Fibroblast of lung (primary cell): ENCODE measurements at regions not wholly inside any gene's neighbourhood (a gene's known extent, or its start where the extent isn't known, plus 50 kb on each side); places are given as distances from the start of the nearest gene placed in this dataset.

Experiments used
- DNase-seq, 2 donors: peaks; one replicate each; pipeline versions ENCODE4 v3.0.0 to v3.0.0-alpha.2; 2010; ENCODE audit warnings: low read depth in 2 of 2
- H2AFZ ChIP-seq: 2 replicates; pipeline ENCODE4 v1.5.1; 2012; ENCODE audit warnings: low read length, control low read depth, inconsistent platforms
- H3K27ac ChIP-seq: 2 replicates; pipeline ENCODE4 v1.5.1; 2011; ENCODE audit warnings: low read length, control low read depth; ENCODE audit not compliant: insufficient read depth
- H3K27me3 ChIP-seq: 2 replicates; pipeline ENCODE4 v1.5.1; 2011; ENCODE audit warnings: mild to moderate bottlenecking, low read length; ENCODE audit not compliant: control insufficient read depth, insufficient read depth
- H3K36me3 ChIP-seq: 2 replicates; pipeline ENCODE4 v1.5.1; 2011; ENCODE audit warnings: low read length; ENCODE audit not compliant: control insufficient read depth, insufficient read depth
- H3K4me1 ChIP-seq: 2 replicates; pipeline ENCODE4 v1.5.1; 2011; ENCODE audit warnings: low read length; ENCODE audit not compliant: control insufficient read depth, insufficient read depth; ENCODE audit errors: extremely low read depth
- H3K4me2 ChIP-seq: 2 replicates; pipeline ENCODE4 v1.5.1; 2011; ENCODE audit warnings: low read length, control low read depth; ENCODE audit not compliant: insufficient read depth; ENCODE audit errors: extremely low read depth
- H3K4me3 ChIP-seq, 4 experiments: fragments of 200-600 bp in 1 of 4; sonication (generic) in 1 of 4; replicated peaks in 1 of 4; 2 replicates each; pipeline ENCODE4 v1.5.1; 2011 to 2016; ENCODE audit warnings: low read length in 4 of 4, low read depth in 3 of 4, mild to moderate bottlenecking in 3 of 4, control low read depth in 2 of 4, inconsistent platforms in 1 of 4, mixed read lengths in 1 of 4; ENCODE audit not compliant: insufficient read depth in 1 of 4; ENCODE audit errors: control extremely low read depth in 1 of 4
- H3K79me2 ChIP-seq: 2 replicates; pipeline ENCODE4 v1.5.1; 2012; ENCODE audit warnings: mild to moderate bottlenecking, low read length, inconsistent platforms; ENCODE audit not compliant: control insufficient read depth, insufficient read depth
- H3K9ac ChIP-seq: 2 replicates; pipeline ENCODE4 v1.5.1; 2011; ENCODE audit warnings: mild to moderate bottlenecking, low read length, control low read depth; ENCODE audit not compliant: insufficient read depth
- H3K9me3 ChIP-seq: 2 replicates; pipeline ENCODE4 v1.5.1; 2012; ENCODE audit warnings: low read depth, low read length; ENCODE audit not compliant: control insufficient read depth, insufficient read depth
- H4K20me1 ChIP-seq: 2 replicates; pipeline ENCODE4 v1.5.1; 2011; ENCODE audit warnings: low read length; ENCODE audit not compliant: control insufficient read depth, insufficient read depth; ENCODE audit errors: extremely low read depth
- CTCF ChIP-seq, 2 donors: IDR thresholded peaks in 1 of 2; conservative IDR thresholded peaks in 1 of 2; 1 replicate in 1 of 2; 2 replicates in 1 of 2; pipeline ENCODE4 v1.5.1; 2011 to 2012; ENCODE audit warnings: low read length in 2 of 2, control low read depth in 1 of 2, inconsistent platforms in 1 of 2, low read depth in 1 of 2, mild to moderate bottlenecking in 1 of 2
- EZH2 ChIP-seq: IDR thresholded peaks from 2 replicates; pipeline ENCODE4 v1.5.1; 2012; ENCODE audit warnings: low read length, control low read depth, mild to moderate bottlenecking; ENCODE audit errors: missing control alignments

- Histone ChIP-seq H2AFZ (no peak overlapping the region), H3K36me3 (no peaks in the 10 kb centered on the region), H3K4me3 (no peak overlapping the region), H3K9ac (no peak overlapping the region), H3K4me1 (no peaks in the 10 kb centered on the region), H3K27ac (no peak overlapping the region), H4K20me1 (no peaks in the 10 kb centered on the region), H3K9me3 (no peaks in the 10 kb centered on the region), H3K27me3 (no peaks in the 10 kb centered on the region), H3K4me2 (no peak overlapping the region), H3K79me2 (no peaks in the 10 kb centered on the region)
- DNase-seq, result peak; percentile 30 to 96
- no peak for TF ChIP-seq EZH2
- TF ChIP-seq CTCF (conservative IDR thresholded peaks at IDR 0.05 in 1 of 2, IDR thresholded peaks at IDR 0.05 in 1 of 2; ENCODE audit: low read depth in 1 of 2, low read length in 2 of 2), result no peak
These were observed 173.2 kb upstream of the MYOCD start for GRCh38 chr17:12492450-12492849.

- no peak for DNase-seq
- peaks cover 8% of the 10 kb centered on the region for H3K4me1 ChIP-seq
- no peaks in the 10 kb centered on the region for H3K79me2 ChIP-seq
These were observed 159.8 kb upstream of the MYOCD start for GRCh38 chr17:12505866-12506265.

GRCh38 chr17:12507026-12507595, 158.6 kb upstream of the MYOCD start:
- no peaks in the 10 kb centered on the region for H3K9me3 ChIP-seq
- TF ChIP-seq CTCF (conservative IDR thresholded peaks at IDR 0.05 in 1 of 2, IDR thresholded peaks at IDR 0.05 in 1 of 2; ENCODE audit: low read depth in 1 of 2, low read length in 2 of 2) (no peak), EZH2 (no peak)
- no peak overlapping the region for H3K9ac ChIP-seq
- no peak overlapping the region for H3K27ac ChIP-seq
- no peak overlapping the region for H3K4me3 ChIP-seq
- H4K20me1 ChIP-seq, result no peaks in the 10 kb centered on the region
- H3K27me3 ChIP-seq, result no peaks in the 10 kb centered on the region
- peak overlapping the region; percentile 37 for H3K4me2 ChIP-seq
- H3K4me1 ChIP-seq, result peaks cover 9% of the 10 kb centered on the region
- no peaks in the 10 kb centered on the region for H3K36me3 ChIP-seq
- H2AFZ ChIP-seq, result peak overlapping the region; percentile 69
- DNase-seq, result peak in 1 of 2 donors; percentile 23
- H3K79me2 ChIP-seq, result no peaks in the 10 kb centered on the region

More at GRCh38 chr17:12505866-12506265, 159.8 kb upstream of the MYOCD start:
- Histone ChIP-seq H2AFZ (no peak overlapping the region), H3K27ac (no peak overlapping the region), H4K20me1 (no peaks in the 10 kb centered on the region), H3K9ac (no peak overlapping the region), H3K4me2 (no peak overlapping the region), H3K9me3 (no peaks in the 10 kb centered on the region), H3K27me3 (no peaks in the 10 kb centered on the region), H3K4me3 (no peak overlapping the region), H3K36me3 (no peaks in the 10 kb centered on the region)
- TF ChIP-seq CTCF (conservative IDR thresholded peaks at IDR 0.05 in 1 of 2, IDR thresholded peaks at IDR 0.05 in 1 of 2; ENCODE audit: low read depth in 1 of 2, low read length in 2 of 2) (no peak), EZH2 (no peak)
